Stimulated activated CD4-positive, alpha-beta T cell treated with anti-CD3 and anti-CD28 coated beads, TNF-alpha, amount 100 ng/mL, for 48 hours (primary cell): ENCODE measurements at regions not wholly inside any gene's neighbourhood (a gene's known extent, or its start where the extent isn't known, plus 50 kb on each side); places are given as distances from the start of the nearest gene placed in this dataset.

Experiments
- DNase-seq, 3 donors: peaks; one replicate each; pipeline ENCODE4 v3.0.0-alpha.2; 2020; ENCODE audit warnings: low read depth in 3 of 3

DNA sequence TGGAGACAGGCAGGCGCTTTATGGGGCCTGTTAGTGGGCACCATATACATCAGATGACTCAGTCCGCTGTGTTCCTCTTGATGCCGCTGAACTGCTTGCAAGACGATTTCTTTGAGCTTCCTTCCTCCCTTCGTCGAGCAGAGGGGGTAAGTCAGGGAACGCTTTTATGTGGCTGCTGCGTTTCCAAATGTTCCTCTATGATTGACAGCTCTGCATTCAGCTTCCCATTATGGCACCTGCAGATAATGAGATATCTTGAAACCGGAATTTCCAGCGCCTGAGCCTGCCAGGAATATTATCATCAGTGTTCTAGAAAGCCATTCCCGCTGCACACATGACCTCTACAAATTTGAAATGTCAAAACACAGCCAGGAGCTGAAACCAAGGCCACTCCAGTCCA lies 257.0 kb downstream of the TSHZ3 start:
- no peak for DNase-seq

GRCh38 chr19:31089681-31090080 lies 259.6 kb downstream of the TSHZ3 start:
- no peak for DNase-seq

- DNase-seq: no peak
These were observed 264.1 kb downstream of the TSHZ3 start for GRCh38 chr19:31085125-31085524.

DNA sequence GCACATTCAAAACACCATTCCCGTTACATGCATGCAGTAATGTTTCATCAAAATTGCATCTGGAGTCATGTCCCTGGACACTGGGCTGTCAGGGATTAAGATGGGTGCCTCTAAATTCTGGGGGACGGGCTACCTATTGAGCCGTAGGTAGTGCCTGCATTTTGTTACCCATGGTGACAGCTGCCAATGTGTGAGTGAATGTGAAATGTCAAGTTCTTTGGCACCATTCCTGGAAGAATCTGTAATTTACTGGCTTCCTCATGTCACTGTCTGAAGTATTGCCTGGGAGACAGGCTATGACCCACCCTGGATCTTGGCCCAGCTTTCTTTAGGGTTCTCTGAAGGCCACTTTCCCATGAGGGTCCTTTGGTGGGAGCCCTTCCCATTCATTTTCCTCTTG lies 266.1 kb downstream of the TSHZ3 start:
- DNase-seq: no peak

DNA sequence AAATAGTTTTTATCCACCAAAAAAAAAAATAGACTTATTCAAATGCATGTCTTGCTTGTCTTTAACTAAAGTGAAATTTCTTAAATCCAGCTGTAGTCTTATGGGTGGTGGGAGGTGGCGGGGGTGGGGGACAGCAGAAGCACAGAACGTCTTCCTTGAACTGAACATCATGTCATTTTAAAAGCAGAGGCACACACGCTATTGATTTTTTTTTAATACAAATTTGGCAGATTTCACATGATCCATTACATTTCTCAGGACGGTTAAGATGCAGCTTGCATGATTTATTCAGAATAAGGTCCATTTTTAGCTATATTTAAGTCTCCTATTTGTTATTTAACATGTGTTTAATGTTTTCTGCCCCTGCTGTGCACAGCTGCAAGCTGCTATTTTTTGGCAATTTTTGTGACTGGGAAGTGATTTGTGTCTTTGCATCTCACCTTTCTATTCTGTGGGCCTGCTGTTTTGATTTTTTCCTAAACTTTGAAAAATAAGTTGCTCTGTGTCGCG lies 274.0 kb downstream of the TSHZ3 start:
- no peak for DNase-seq

DNA sequence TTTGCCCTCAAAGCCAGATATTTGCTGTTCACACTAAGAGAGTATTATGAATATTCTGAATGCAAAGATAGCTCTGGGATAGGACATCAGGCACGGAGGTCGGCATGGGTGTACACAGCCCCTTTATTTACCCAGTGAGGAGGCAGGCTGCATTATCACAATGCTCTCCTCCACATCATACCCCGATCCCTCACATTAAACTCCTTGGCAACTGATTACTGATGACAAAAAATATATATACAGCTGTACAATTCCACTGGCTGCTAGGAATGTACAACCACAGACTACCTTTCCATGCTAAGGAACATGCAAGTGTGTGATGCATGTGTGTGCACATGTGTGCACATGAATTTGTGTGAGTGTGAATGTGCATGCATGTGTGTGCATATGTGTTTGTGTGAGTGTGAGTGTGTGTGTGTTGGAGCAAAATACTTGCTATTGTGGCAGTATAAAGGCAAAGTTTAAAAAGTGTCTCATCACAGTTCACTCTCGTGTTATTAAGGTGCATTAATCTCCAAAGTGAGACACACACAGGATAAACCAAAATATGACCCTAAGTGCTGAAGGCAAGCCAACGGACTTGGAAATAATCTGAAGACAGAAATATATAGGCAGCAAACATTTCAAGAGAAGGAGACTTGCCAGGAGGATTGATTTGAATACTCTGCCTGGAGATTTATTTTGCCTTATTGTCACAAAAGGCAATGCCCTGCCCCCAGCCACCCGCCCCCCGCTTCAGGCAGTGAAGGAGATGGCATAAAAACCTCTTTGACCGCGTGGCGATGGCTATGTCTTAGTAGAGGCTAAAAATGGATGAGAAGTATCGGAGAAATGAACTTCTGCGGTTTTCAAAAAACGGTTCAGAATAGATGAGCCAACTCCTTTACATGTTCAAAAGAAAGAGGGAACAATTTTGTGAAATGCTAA lies 274.8 kb downstream of the TSHZ3 start:
- DNase-seq: no peak

- no peak for DNase-seq
These were observed 275.6 kb downstream of the TSHZ3 start for GRCh38 chr19:31073485-31074198.

DNA sequence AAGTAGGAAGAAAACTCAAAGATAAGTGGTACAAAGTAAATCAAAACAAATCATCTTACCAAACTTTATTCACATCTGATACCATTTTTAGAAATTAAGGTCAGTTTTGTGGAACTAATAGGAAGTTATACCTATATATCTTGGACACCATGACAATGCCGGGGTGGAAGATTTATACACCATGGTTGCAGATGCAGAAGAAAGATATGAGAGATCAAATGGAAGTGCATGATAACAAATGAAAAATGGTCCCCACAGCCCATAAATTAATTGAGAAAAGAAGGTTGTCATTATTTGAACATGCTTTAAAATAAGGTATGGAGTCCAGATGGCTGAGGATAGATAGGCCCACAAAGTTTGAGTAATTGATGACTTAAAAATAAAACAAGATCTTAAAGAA lies 276.8 kb downstream of the TSHZ3 start:
- DNase-seq: no peak

GRCh38 chr19:31071136-31071855 lies 277.9 kb downstream of the TSHZ3 start:
- DNase-seq: no peak

DNA sequence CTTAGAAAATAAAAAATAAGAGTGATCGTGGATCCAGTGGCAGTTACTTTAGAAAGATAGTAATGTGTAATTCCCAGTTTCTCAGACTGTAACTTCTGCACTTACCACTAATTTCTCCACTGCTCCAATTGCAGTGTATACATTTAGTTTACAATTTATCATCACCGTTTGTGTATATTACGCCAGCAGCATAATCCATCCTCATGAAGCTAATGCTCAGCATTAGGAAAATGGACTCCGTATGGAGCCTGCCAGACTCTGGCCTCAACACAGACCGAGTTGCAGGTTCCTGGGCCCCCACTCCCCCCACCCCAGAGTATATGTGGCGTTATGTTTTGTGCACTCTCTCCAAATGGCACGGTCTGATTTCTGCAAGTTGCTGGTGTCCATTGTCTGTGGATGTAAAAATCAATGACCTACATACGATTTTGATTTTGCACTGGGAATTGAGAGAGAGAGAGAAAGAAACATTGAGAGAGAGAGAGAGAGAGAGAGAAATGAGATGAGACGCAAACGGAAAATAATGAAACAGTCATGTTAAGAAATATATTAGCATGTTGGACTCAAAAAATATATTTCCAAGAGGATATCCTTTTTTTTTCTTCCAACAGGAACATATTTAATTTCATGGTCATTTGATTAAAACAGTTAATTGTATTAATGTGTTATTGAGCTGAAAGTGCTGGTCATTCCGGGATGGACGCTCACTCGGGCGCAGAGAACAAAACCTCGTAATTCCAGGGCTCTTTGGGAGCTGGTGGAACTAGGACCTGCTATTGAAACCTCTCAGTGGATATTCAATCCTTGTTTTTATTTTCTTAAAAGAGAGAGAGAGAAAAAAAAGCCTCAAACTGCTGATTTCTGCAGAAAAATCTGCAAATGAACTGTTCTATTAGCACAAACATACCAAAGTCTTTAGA lies 278.8 kb downstream of the TSHZ3 start:
- no peak for DNase-seq

DNA sequence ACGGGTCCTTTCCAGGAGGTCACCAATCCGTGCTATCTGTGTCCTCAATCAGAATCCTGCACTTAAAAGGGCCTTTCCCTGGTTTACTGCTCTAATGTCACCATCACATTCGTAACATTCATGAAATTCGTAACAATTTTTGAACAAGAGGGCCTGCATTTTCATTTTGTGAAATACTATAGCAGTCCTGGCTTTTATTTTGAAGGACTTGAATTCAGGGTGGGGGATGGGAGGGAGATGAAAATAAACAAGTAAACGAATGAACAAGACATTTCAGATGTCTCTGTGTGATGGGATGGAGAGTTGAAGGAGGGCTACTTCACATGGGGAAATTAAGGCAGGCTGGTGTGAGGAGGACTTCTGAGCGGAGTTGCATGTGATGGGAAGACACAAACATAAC lies 281.0 kb downstream of the TSHZ3 start:
- DNase-seq: no peak

- DNase-seq: no peak
These were observed 282.9 kb downstream of the TSHZ3 start for GRCh38 chr19:31066385-31066784.

GRCh38 chr19:31064491-31064890 lies 284.7 kb downstream of the TSHZ3 start:
- no peak for DNase-seq

- no peak for DNase-seq
These were observed 290.4 kb downstream of the TSHZ3 start for GRCh38 chr19:31058676-31059340.

DNA sequence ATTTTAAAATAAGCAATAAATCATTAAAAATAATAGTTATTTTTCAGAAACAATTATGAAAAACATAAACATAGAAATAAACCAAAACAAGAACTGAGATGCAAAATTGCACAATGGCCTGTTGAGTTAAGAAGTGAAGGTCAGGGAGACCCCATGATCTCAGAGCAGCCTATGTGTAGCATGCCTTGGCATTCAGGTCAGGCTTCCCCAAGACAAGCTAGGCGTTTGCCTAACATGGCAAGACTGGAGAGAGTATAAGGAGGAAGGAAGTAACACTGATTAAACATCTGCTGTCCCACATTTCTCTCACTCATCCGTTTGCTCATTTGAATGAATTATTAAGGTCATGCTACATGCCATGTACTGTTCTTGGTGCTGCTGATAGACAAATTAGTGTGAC lies 291.8 kb downstream of the TSHZ3 start:
- DNase-seq: no peak

DNA sequence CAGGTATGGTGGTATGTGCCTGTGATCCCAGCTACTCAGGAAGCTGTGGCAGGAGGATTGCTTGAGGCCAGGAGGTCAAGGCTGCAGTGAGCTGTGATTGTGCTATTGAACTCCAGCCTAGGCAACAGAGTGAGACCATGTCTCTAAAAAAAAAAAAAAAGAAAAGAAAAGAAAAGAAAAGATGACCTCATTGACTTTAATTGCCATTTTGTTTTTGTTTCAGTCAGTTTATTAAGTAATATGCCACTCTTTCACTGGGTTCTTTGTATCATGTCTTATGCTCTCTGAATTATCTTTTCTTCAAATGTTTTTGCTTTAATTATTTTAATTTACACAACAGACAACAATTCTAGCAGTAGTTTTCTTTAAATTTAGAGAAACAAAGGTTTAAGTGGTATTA lies 293.8 kb downstream of the TSHZ3 start:
- DNase-seq: no peak

DNA sequence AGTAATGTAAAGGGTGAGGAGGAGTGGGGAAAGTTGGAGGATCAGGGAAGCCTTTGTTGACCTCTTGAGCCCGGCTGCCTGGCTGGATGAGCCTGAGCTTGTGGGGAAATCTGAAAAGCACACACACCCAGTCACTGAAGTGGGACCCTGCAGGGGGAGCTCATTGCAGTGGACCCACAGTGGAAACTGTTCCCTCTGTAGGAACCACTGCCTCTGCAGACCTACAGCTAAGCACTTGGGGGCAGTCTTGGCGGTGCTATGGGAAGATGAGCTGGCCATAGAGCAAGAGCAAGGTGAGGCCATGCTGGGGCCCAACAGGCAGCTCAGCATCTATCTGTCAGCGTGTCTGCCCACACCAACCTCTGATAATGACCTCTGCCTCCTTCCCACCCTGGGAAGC lies 294.8 kb downstream of the TSHZ3 start:
- DNase-seq: peak; percentile 5 to 8 (median 7)

DNA sequence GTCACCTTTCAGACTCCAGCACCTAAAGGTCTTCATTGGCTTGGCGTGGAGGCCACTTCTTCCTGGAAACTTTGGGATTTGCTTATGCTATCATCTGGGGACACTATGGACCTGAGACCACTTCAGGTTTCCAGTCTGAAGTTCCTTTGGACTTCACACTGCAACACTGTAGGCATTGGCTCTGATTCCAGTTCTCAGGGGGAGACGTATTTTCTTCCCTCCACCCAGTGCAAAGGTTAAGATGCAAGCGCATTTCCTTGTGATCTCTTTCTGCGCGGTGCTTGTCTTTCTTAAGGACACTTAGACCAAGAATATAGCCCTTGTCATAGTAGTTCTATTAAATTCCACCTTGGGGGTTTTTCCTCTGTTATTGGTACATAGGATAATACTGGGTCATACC lies 299.8 kb downstream of the TSHZ3 start:
- no peak for DNase-seq

DNA sequence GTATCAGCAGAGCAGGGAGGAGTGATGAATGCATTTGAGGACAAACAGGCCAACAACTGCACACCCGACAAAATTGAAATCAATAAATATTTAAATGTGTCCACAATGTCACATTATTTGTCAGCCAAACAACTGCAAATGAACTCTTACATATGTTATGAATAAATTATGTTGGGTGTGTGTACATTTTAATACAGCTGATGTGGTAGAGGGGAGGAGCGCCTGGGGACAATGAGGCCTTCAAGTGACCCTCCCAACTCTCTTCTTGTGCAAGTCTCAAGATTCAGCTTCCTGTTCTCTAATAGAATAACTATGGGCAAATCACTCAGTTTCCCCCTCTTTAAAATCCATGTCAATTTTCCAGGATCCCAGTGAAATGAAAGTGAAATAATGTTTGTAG lies 303.2 kb downstream of the TSHZ3 start:
- no peak for DNase-seq

DNA sequence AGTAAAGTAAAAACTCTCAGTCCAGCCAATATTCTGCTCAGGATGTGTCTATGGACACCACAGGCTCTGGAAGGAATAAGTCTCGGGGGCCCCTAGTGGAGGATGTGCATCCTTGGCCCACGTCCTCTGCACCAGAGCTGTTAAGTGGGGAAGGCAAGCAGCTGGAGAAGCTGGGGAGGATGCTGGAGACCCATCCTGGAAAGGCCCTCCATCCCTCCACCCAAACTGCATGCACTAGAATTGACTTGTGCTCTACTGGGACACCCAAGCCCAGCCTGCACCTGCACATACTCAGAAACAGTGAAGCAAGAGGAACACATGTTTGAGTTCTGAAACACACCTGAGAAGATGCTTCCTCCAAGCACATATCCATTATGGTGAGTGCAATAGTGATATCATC lies 307.8 kb downstream of the TSHZ3 start:
- DNase-seq: no peak

DNA sequence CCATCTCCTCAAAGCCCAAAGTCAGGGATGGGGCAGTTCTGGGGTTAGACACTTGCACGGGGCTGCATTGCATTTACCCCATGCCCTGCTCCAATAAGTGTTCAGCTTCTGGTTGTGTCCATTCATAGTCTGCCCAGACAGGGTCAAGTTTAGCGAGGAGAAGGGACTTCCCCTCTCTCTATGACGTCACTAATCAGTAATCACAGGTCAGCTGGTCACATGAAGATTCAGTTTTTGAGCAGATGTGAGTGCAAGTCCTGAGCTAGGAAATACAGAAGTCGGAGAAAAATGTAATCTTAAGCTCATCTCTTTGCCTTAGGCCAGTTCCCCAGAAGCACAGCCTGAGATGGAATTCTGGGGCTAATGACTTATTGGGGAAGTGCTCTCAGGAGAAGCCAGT lies 310.1 kb downstream of the TSHZ3 start:
- no peak for DNase-seq
